ENCODE measurements at regions not wholly inside any gene's neighbourhood (a gene's known extent, or its start where the extent isn't known, plus 50 kb on each side); places are given as distances from the start of the nearest gene placed in this dataset.

- no peak for DNase-seq
Observed at GRCh38 chr18:50444539-50444938, 69.7 kb downstream of the SKA1 start.

GRCh38 chr18:50446629-50447028 lies 71.8 kb downstream of the SKA1 start:
- no peak for DNase-seq

GRCh38 chr18:50447102-50447741 lies 72.4 kb downstream of the SKA1 start:
- DNase-seq, result no peak

GRCh38 chr18:50447952-50448351 lies 73.1 kb downstream of the SKA1 start:
- DNase-seq, result no peak

- no peak for DNase-seq
Observed at GRCh38 chr18:50451100-50451842, 76.4 kb downstream of the SKA1 start.

- no peak for DNase-seq
Observed at GRCh38 chr18:50453014-50453680, 78.3 kb downstream of the SKA1 start.

- DNase-seq, result no peak
Observed at GRCh38 chr18:50453732-50454131, 78.9 kb downstream of the SKA1 start.

- DNase-seq, result no peak
Observed at GRCh38 chr18:50454387-50454988, 79.6 kb downstream of the SKA1 start.

GRCh38 chr18:50456285-50456684 lies 81.4 kb downstream of the SKA1 start:
- no peak for DNase-seq

GRCh38 chr18:50457639-50458038 lies 82.8 kb downstream of the SKA1 start:
- no peak for DNase-seq

GRCh38 chr18:50458366-50458765 lies 83.5 kb downstream of the SKA1 start:
- DNase-seq, result no peak

GRCh38 chr18:50458796-50459195 lies 84.0 kb downstream of the SKA1 start:
- no peak for DNase-seq

- DNase-seq, result no peak
Observed at GRCh38 chr18:50460062-50460461, 85.2 kb downstream of the SKA1 start.

- DNase-seq, result no peak
Observed at GRCh38 chr18:50460716-50461115, 85.9 kb downstream of the SKA1 start.

- no peak for DNase-seq
Observed at GRCh38 chr18:50461251-50461650, 86.4 kb downstream of the SKA1 start.

GRCh38 chr18:50465211-50466153 lies 90.6 kb downstream of the SKA1 start:
- no peak for DNase-seq

GRCh38 chr18:50466634-50467033 lies 91.8 kb downstream of the SKA1 start:
- DNase-seq, result no peak

GRCh38 chr18:50468807-50469206 lies 91.1 kb upstream of the MAPK4 start:
- no peak for DNase-seq

- DNase-seq, result peak; percentile 9
Observed at GRCh38 chr18:50469380-50469781, 90.5 kb upstream of the MAPK4 start.

- DNase-seq, result no peak
Observed at GRCh38 chr18:50472941-50473340, 86.9 kb upstream of the MAPK4 start.

- no peak for DNase-seq
Observed at GRCh38 chr18:50473881-50474280, 86.0 kb upstream of the MAPK4 start.

Data from occipital lobe (tissue), 1 donor.